HG03103 (cell line): ENCODE measurements at regions not wholly inside any gene's neighbourhood (a gene's known extent, or its start where the extent isn't known, plus 50 kb on each side); places are given as distances from the start of the nearest gene placed in this dataset.
"Not testable (repeated sequence)": the region's sequence is repeated elsewhere in the genome, so short reads cannot be mapped to it uniquely, and the experiment has no call there.

Experiments
- ATAC-seq: cut with Tn5 transposase; IDR thresholded peaks from one replicate; pipeline ENCODE4 v1.9.1; 2021; ENCODE audit warnings: low read depth; ENCODE audit not compliant: unreplicated experiment

- ATAC-seq: no peak
Measured at GRCh38 chr3:103406320-103406850, 971.6 kb downstream of the ZPLD1 start.

DNA sequence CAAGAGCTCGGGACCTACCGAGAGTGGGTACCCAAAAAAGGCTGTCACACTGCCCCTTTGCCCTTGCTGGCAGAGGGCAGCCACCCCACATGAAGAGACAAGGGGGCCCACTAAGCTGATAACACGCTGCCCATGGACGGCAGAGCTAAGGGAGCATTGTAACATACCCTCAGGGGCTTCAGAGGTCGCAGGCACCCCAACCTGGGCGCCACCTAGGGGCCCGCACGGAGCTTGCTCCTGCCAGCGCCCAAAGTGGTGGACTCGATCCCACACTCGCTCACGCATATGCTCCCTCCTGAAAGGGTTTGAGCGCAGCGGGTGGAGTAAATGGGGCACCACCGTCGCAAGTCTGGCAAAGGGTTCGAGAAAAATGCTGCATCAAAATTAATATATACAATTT is 975.4 kb downstream of the ZPLD1 start:
- ATAC-seq: no peak

- ATAC-seq: no peak
Measured at GRCh38 chr3:103421460-103421859, 986.6 kb downstream of the ZPLD1 start.

GRCh38 chr3:103437883-103438282 is 1003.1 kb downstream of the ZPLD1 start:
- no peak for ATAC-seq

DNA sequence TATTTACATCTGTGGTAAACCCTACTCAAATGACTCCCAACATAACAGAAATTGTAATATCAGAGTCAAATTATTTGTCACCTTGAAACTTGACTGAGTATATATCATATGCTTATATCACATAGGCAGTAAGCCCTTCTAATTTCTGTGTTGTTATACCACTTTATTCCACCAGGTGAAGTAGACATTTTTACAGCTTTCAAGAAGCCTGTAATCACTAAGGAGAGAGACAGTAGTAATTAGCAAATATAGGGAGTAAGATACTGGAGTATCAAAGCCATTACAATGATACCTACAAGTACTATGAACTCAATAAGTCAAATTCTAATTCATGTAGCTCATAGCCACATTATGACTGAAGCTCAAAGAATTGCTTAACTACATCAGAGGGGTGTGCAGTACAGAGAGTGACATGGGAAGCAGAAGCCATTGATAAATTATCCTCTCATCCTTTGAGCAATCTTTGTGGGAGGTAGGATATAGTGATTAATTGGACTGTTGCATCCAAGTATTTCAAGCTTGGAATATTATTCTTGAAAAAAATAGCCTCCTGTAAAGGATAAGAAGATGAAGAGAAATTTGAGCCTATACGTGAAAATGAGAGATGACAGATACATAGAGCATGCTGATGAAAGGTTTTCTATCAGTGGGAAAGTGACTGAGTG is 1005.9 kb downstream of the ZPLD1 start:
- peak; percentile 95 for ATAC-seq

DNA sequence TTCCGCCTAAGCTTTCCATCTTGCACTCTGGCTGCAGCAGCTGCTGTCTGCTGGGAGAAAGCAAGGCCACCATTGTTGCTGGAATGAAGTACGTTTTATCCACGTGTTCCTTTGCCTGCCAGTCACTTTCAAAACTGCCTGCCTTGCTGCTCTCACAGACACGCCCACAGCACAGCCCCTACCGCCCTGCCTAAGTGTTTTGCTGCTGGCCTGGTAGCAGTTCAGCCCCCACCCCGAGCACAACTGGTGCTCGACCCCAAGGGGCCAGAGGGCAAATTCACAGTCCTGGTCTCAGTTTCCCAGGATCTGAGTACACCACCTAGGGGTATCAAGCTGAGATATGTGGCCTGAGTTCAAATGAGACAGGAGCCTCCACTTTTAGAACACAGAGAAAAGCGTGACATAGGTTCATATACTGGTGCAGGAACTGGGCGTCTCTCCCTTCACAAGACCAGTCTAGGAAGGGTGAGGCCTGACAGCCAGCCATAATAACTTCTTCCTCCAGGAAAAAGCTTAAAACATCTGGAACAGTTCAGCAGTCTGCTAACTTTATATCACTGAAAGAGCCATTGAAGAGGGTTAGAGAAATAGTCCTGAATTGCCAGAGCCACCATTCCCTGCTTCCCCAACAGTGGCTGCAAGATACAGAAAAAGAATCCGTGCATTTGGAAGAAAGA is 1012.3 kb downstream of the ZPLD1 start:
- no peak for ATAC-seq

- no peak for ATAC-seq
Measured at GRCh38 chr3:103453152-103453551, 1018.3 kb downstream of the ZPLD1 start.

DNA sequence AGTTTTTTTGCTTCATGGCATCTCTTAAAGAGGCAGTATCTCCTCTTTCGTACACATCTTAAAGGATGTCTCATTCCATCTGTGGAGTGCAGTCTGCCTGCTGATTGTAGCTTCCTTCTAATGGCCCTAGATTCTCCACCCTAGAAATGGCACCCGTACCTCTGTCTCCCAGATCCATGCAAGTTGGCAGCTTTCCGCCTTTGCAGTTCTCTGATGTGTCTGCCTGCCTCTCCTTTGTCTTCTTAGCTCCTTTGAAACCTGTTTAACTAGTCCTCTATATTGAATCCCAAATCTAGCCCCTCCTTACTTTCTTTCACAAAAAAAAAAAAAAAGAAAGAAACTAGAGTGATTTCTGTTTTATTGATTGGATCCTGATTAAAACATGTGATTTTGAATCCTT is 1025.0 kb downstream of the ZPLD1 start:
- ATAC-seq: no peak

DNA sequence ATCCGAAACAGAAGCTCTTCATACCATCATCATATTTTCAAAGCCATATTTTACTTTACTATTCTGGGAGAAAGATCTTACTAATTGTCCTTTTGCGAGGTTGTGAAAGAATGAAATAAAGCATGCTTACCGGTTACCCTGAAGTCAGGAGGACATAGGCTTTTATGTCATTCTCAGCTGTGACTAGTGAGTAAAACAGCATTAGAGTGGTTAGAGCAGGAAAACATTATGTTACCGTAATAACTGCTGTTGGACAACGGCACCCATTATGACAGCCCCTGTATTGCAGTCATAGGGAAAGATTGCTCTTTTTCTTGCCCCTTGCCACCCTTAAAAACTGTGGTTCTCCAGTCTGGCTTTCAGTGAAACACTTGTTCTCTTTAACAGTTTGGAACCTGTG is 1035.7 kb downstream of the ZPLD1 start:
- no peak for ATAC-seq

GRCh38 chr3:103494011-103494410 is 1059.2 kb downstream of the ZPLD1 start:
- ATAC-seq: no peak

DNA sequence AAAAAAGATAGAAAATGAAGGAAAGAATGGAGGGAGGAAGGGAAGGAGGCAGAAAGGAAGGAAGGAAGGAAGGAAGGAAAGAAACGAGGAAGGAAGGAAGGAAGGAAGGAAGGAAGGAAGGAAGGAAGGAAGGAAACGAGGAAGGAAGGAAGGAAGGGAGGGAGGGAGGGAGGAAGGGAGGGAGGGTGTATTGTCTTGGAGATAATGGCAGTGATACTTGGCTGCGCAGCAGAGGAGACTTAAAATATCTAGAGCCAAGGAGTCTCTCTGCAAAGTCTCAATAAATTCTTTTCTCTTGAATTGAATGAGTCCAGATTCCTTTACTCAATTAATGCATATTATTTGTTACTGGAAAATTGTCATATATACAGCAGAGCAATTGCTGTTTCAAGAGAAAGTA is 1059.7 kb downstream of the ZPLD1 start:
- no peak for ATAC-seq

DNA sequence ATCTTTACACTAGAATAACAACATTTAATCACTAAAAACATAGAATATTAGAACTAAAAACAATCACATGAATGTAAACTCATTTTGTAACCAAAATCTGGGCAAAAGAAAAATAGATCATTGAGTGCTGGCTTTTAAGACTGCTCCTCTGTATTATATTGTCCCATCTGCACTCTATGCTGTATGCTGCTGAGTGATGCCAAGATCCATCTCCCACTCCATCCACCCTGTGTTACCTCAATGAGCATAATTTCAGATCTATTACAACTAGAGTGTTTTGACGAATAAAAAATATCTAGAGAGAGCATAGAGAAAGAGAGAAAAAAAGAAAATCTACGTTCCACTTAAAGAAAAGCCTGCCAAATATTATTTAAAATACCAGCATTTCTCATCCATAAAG is 1060.4 kb downstream of the ZPLD1 start:
- no peak for ATAC-seq

GRCh38 chr3:103499132-103499900 is 1064.5 kb downstream of the ZPLD1 start:
- ATAC-seq: no peak

GRCh38 chr3:103499967-103500366 is 1065.2 kb downstream of the ZPLD1 start:
- ATAC-seq: no peak

DNA sequence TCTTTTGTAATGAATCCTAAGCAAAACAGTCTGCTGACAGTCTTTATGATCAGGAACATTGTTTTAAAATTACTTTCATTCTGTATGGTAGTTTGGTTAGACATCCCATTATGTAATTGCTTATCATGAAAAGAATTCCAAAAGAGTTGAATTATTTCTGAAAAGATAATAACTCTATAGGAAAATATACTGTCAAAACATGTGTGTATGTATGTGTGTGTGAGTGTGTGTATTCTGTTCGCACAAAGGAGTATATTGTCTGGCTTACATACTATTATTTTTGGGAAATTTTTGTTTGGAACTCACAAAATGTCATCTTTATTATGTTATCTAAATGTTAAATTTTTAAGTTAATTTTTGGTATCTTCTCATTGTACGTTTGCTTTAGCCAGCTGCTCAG is 1075.9 kb downstream of the ZPLD1 start:
- no peak for ATAC-seq

- ATAC-seq: no peak
Measured at GRCh38 chr3:103511891-103512290, 1077.1 kb downstream of the ZPLD1 start.

GRCh38 chr3:103512595-103512994 is 1077.8 kb downstream of the ZPLD1 start:
- no peak for ATAC-seq

DNA sequence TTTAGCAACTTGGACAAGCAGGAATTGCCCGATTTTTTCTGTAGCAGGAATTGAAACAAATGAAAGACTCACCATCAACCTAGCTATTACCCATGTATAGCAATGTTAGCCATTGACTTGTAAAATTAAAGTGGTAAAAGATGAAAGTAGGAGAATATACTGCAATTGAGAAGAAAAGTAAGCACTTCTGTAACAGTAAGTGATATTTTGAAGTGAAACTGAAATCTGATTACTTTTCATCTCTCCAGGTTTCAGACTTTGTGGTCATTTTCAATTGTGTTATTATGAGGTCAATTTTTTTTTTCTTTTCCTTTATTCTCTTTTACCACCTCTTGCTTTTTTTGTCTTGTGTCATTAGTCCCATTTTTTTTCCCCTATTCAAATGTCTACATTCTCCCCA is 1078.2 kb downstream of the ZPLD1 start:
- ATAC-seq: no peak

GRCh38 chr3:103515116-103515515 is 1080.3 kb downstream of the ZPLD1 start:
- no peak for ATAC-seq

DNA sequence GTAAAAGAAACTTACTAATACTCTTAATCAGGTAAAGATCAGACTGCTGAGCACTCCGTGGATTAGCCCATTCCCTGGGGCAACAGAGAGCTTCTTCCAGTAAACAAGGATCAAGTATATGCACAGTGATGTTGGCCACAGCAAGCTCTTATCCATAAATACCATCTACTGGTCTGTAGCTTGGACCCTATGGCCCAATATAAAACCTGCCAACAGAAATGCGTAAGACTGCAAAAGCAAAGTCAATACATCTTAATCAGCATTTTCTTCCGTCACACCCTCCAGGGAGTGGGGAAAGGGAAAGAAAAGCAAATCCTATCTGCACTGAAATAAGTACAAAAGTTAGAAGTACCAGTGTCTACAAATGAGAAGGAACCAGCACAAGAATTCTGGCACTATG is 1082.1 kb downstream of the ZPLD1 start:
- ATAC-seq: no peak

- ATAC-seq: not testable (repeated sequence)
Measured at GRCh38 chr3:103531327-103531726, 1096.5 kb downstream of the ZPLD1 start.
